Adrenal gland (tissue), 5 donors: ENCODE measurements at regions not wholly inside any gene's neighbourhood (a gene's known extent, or its start where the extent isn't known, plus 50 kb on each side); places are given as distances from the start of the nearest gene placed in this dataset.

Experiments used
- POLR2A ChIP-seq, 2 donors: fragments of 450-650 bp; IDR thresholded peaks; one replicate each; pipeline ENCODE4 v1.6.1; 2017; ENCODE audit warnings: antibody characterized with exemption in 2 of 2, mild to moderate bottlenecking in 2 of 2, moderate library complexity in 1 of 2
- TF ChIP-seq, protein P1 (sequence below), 6 experiments: fragments of 450-650 bp in 4 of 6; fragments of 200-600 bp in 2 of 6; sonication (generic) in 1 of 6; IDR thresholded peaks; 1 replicate in 5 of 6; 2 replicates in 1 of 6; pipeline versions ENCODE4 v1.5.1 to v1.8.0; 2016 to 2021; ENCODE audit warnings: antibody characterized with exemption in 6 of 6, mild to moderate bottlenecking in 2 of 6, moderate library complexity in 1 of 6
- donor health status: DM: no; HTN: no; CAD: no.

DNA sequence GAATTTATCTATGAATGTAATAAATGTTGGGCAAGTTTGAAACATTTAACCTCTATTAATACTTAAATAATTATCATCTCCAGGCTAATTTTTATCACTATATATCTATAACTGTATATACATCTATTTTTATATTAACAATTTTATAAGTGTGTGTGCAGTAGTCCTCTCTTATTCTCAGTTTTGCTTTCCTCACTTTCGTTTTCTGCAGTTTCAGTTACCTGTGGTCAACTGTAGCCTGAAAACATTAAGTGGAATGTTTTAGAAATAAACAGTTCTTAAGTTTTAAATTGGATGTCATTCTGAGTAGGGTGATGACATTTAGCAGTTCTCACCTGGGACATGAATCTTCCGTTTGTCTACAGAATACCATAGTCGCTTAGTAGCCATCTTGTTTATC is 379.4 kb upstream of the MAN1A1 start:
- TF ChIP-seq, protein P1, sequence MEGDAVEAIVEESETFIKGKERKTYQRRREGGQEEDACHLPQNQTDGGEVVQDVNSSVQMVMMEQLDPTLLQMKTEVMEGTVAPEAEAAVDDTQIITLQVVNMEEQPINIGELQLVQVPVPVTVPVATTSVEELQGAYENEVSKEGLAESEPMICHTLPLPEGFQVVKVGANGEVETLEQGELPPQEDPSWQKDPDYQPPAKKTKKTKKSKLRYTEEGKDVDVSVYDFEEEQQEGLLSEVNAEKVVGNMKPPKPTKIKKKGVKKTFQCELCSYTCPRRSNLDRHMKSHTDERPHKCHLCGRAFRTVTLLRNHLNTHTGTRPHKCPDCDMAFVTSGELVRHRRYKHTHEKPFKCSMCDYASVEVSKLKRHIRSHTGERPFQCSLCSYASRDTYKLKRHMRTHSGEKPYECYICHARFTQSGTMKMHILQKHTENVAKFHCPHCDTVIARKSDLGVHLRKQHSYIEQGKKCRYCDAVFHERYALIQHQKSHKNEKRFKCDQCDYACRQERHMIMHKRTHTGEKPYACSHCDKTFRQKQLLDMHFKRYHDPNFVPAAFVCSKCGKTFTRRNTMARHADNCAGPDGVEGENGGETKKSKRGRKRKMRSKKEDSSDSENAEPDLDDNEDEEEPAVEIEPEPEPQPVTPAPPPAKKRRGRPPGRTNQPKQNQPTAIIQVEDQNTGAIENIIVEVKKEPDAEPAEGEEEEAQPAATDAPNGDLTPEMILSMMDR (IDR thresholded peaks at IDR 0.05): no peak
- TF ChIP-seq POLR2A (IDR thresholded peaks at IDR 0.05): no peak
